ENCODE measurements at regions not wholly inside any gene's neighbourhood (a gene's known extent, or its start where the extent isn't known, plus 50 kb on each side); places are given as distances from the start of the nearest gene placed in this dataset.

DNA sequence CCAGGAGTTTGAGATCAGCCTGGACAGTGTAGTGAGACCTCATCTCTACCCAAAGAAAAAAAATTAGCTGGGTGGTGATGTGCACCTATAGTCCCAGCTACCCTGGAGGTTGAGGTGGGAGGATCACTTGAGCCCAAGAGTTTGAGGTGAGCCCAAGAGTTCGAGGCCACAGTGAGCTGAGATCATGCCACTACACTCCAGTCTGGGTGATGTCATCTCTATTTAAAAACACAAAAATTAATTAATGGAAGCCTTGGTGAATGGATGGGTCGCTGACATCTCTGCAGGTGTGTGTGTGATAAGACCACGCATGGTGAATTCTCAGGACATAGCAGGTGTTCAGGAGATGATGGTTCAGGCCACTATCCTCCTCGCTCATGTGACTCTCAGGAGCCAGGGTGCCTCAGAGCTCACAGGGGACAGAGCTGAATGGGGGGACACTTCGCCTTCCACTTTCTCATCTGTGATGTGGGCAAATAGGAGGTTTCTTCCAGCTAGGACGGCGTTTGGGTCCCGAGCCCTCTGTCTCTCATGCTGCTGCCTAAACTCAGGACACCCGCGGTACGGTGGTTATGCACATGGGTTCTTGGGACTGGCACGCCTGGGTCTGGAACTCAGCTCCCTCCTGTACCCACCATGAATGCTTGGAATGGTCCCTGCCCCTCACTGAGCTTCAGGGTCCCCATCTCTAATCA lies 113.4 kb upstream of the ZBTB40 start (continued):
- TF ChIP-seq, protein P1, sequence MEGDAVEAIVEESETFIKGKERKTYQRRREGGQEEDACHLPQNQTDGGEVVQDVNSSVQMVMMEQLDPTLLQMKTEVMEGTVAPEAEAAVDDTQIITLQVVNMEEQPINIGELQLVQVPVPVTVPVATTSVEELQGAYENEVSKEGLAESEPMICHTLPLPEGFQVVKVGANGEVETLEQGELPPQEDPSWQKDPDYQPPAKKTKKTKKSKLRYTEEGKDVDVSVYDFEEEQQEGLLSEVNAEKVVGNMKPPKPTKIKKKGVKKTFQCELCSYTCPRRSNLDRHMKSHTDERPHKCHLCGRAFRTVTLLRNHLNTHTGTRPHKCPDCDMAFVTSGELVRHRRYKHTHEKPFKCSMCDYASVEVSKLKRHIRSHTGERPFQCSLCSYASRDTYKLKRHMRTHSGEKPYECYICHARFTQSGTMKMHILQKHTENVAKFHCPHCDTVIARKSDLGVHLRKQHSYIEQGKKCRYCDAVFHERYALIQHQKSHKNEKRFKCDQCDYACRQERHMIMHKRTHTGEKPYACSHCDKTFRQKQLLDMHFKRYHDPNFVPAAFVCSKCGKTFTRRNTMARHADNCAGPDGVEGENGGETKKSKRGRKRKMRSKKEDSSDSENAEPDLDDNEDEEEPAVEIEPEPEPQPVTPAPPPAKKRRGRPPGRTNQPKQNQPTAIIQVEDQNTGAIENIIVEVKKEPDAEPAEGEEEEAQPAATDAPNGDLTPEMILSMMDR (conservative IDR thresholded peaks at IDR 0.05; ENCODE audit: low read depth in 2 of 2): no peak
- TF ChIP-seq EZH2phosphoT487 (IDR thresholded peaks at IDR 0.05; ENCODE audit: unreplicated experiment) (no peak), NANOG (IDR thresholded peaks at IDR 0.05; ENCODE audit: borderline replicate concordance) (no peak), CREB1 (CRISPR knock-in tag; IDR thresholded peaks at IDR 0.05; ENCODE audit: low read depth) (no peak), STAT1 (IDR thresholded peaks at IDR 0.05; ENCODE audit: unreplicated experiment) (no peak), POLR2AphosphoS5 (IDR thresholded peaks at IDR 0.05; ENCODE audit: low read depth) (no peak), EZH2 (IDR thresholded peaks at IDR 0.05; ENCODE audit: low read depth, unreplicated experiment) (no peak)
- TF ChIP-seq, protein P2, sequence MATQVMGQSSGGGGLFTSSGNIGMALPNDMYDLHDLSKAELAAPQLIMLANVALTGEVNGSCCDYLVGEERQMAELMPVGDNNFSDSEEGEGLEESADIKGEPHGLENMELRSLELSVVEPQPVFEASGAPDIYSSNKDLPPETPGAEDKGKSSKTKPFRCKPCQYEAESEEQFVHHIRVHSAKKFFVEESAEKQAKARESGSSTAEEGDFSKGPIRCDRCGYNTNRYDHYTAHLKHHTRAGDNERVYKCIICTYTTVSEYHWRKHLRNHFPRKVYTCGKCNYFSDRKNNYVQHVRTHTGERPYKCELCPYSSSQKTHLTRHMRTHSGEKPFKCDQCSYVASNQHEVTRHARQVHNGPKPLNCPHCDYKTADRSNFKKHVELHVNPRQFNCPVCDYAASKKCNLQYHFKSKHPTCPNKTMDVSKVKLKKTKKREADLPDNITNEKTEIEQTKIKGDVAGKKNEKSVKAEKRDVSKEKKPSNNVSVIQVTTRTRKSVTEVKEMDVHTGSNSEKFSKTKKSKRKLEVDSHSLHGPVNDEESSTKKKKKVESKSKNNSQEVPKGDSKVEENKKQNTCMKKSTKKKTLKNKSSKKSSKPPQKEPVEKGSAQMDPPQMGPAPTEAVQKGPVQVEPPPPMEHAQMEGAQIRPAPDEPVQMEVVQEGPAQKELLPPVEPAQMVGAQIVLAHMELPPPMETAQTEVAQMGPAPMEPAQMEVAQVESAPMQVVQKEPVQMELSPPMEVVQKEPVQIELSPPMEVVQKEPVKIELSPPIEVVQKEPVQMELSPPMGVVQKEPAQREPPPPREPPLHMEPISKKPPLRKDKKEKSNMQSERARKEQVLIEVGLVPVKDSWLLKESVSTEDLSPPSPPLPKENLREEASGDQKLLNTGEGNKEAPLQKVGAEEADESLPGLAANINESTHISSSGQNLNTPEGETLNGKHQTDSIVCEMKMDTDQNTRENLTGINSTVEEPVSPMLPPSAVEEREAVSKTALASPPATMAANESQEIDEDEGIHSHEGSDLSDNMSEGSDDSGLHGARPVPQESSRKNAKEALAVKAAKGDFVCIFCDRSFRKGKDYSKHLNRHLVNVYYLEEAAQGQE (IDR thresholded peaks at IDR 0.05; ENCODE audit: unreplicated experiment): no peak

DNA sequence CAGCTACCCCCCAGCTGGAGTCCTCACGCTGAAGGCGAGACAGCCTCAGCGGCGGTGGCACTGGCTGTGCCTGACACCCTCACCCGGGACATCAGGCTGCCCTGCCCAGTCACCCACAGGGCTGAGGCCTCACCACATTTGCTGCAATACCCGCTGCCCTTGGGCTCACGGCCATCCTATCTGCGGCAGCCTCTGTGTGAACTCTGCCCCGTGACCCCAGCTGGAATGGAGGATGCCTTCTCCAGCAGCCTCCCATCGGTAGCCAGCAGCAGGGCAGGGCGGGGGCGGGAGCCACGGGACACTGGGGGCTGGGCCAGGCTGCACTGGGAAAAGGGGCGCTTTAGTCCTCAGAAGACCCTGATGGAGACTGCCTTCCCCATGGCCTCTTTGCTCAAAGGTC lies 112.4 kb upstream of the ZBTB40 start:
- no peak overlapping the region for H3K4me2 ChIP-seq
- H3K27me3 ChIP-seq (ENCODE audit: insufficient read depth): no peaks in the 10 kb centered on the region
- H3K36me3 ChIP-seq (ENCODE audit: insufficient read depth): no peaks in the 10 kb centered on the region
- DNase-seq (ENCODE audit: low spot score): no peak
- H3K79me2 ChIP-seq (replicated peaks; ENCODE audit: insufficient read depth): no peaks in the 10 kb centered on the region
- H3K9me3 Mint-ChIP-seq: no peaks in the 10 kb centered on the region; the same call in 2 of the 3 replicates
- peaks cover 15% of the 10 kb centered on the region for H3K4me1 Mint-ChIP-seq
- no peak overlapping the region for H3K4me3 Mint-ChIP-seq
- no peak overlapping the region; the same call in 1 of the 2 replicates for H2AFZ ChIP-seq
- H3K27ac ChIP-seq (ENCODE audit: low read depth): no peak overlapping the region
- H4K20me1 ChIP-seq (replicated peaks; ENCODE audit: insufficient read depth): no peaks in the 10 kb centered on the region
- H3K27ac Mint-ChIP-seq: no peak overlapping the region
- H3K27me3 Mint-ChIP-seq (ENCODE audit: insufficient read depth, low read depth, poor library complexity): peaks cover 8% of the 10 kb centered on the region
- peaks cover 5% of the 10 kb centered on the region; the same call in 1 of the 2 replicates for H3K9me2 ChIP-seq (ENCODE audit: insufficient read depth)
- peak; percentile 17; the same call in 1 of the 3 replicates for ATAC-seq
- no peaks in the 10 kb centered on the region for H3F3A ChIP-seq (replicated peaks; ENCODE audit: low read depth)
- H3K36me3 Mint-ChIP-seq (ENCODE audit: low read depth): no peaks in the 10 kb centered on the region
- H3K4me3 ChIP-seq: no peak overlapping the region
- no peaks in the 10 kb centered on the region for H3K4me1 ChIP-seq (ENCODE audit: insufficient read depth)
- no peak for TF ChIP-seq STAT1 (IDR thresholded peaks at IDR 0.05; ENCODE audit: unreplicated experiment)
- TF ChIP-seq EZH2phosphoT487 (IDR thresholded peaks at IDR 0.05; ENCODE audit: unreplicated experiment): no peak
- no peak for TF ChIP-seq POLR2AphosphoS5 (IDR thresholded peaks at IDR 0.05; ENCODE audit: low read depth)
- TF ChIP-seq, protein P3, sequence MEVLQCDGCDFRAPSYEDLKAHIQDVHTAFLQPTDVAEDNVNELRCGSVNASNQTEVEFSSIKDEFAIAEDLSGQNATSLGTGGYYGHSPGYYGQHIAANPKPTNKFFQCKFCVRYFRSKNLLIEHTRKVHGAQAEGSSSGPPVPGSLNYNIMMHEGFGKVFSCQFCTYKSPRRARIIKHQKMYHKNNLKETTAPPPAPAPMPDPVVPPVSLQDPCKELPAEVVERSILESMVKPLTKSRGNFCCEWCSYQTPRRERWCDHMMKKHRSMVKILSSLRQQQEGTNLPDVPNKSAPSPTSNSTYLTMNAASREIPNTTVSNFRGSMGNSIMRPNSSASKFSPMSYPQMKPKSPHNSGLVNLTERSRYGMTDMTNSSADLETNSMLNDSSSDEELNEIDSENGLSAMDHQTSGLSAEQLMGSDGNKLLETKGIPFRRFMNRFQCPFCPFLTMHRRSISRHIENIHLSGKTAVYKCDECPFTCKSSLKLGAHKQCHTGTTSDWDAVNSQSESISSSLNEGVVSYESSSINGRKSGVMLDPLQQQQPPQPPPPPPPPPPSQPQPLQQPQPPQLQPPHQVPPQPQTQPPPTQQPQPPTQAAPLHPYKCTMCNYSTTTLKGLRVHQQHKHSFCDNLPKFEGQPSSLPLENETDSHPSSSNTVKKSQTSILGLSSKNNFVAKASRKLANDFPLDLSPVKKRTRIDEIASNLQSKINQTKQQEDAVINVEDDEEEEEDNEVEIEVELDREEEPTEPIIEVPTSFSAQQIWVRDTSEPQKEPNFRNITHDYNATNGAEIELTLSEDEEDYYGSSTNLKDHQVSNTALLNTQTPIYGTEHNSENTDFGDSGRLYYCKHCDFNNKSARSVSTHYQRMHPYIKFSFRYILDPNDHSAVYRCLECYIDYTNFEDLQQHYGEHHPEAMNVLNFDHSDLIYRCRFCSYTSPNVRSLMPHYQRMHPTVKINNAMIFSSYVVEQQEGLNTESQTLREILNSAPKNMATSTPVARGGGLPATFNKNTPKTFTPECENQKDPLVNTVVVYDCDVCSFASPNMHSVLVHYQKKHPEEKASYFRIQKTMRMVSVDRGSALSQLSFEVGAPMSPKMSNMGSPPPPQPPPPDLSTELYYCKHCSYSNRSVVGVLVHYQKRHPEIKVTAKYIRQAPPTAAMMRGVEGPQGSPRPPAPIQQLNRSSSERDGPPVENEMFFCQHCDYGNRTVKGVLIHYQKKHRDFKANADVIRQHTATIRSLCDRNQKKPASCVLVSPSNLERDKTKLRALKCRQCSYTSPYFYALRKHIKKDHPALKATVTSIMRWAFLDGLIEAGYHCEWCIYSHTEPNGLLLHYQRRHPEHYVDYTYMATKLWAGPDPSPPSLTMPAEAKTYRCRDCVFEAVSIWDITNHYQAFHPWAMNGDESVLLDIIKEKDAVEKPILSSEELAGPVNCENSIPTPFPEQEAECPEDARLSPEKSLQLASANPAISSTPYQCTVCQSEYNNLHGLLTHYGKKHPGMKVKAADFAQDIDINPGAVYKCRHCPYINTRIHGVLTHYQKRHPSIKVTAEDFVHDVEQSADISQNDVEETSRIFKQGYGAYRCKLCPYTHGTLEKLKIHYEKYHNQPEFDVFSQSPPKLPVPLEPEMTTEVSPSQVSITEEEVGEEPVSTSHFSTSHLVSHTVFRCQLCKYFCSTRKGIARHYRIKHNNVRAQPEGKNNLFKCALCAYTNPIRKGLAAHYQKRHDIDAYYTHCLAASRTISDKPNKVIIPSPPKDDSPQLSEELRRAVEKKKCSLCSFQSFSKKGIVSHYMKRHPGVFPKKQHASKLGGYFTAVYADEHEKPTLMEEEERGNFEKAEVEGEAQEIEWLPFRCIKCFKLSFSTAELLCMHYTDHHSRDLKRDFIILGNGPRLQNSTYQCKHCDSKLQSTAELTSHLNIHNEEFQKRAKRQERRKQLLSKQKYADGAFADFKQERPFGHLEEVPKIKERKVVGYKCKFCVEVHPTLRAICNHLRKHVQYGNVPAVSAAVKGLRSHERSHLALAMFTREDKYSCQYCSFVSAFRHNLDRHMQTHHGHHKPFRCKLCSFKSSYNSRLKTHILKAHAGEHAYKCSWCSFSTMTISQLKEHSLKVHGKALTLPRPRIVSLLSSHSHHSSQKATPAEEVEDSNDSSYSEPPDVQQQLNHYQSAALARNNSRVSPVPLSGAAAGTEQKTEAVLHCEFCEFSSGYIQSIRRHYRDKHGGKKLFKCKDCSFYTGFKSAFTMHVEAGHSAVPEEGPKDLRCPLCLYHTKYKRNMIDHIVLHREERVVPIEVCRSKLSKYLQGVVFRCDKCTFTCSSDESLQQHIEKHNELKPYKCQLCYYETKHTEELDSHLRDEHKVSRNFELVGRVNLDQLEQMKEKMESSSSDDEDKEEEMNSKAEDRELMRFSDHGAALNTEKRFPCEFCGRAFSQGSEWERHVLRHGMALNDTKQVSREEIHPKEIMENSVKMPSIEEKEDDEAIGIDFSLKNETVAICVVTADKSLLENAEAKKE (CRISPR knock-in tag; IDR thresholded peaks at IDR 0.05): no peak
- TF ChIP-seq CREB1 (CRISPR knock-in tag; IDR thresholded peaks at IDR 0.05; ENCODE audit: low read depth): no peak
- TF ChIP-seq, protein P4, sequence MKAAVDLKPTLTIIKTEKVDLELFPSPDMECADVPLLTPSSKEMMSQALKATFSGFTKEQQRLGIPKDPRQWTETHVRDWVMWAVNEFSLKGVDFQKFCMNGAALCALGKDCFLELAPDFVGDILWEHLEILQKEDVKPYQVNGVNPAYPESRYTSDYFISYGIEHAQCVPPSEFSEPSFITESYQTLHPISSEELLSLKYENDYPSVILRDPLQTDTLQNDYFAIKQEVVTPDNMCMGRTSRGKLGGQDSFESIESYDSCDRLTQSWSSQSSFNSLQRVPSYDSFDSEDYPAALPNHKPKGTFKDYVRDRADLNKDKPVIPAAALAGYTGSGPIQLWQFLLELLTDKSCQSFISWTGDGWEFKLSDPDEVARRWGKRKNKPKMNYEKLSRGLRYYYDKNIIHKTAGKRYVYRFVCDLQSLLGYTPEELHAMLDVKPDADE (IDR thresholded peaks at IDR 0.05): no peak
- TF ChIP-seq JUNB (IDR thresholded peaks at IDR 0.05; ENCODE audit: unreplicated experiment): no peak
